Glomerular endothelial cell (primary cell): ENCODE measurements at regions not wholly inside any gene's neighbourhood (a gene's known extent, or its start where the extent isn't known, plus 50 kb on each side); places are given as distances from the start of the nearest gene placed in this dataset.
"Not testable (repeated sequence)": the region's sequence is repeated elsewhere in the genome, so short reads cannot be mapped to it uniquely, and the experiment has no call there.

Experiments
- DNase-seq: peaks from one replicate; pipeline ENCODE4 v3.0.0-alpha.2; 2011; ENCODE audit warnings: low read depth, low spot score; ENCODE audit errors: extremely low read depth

DNA sequence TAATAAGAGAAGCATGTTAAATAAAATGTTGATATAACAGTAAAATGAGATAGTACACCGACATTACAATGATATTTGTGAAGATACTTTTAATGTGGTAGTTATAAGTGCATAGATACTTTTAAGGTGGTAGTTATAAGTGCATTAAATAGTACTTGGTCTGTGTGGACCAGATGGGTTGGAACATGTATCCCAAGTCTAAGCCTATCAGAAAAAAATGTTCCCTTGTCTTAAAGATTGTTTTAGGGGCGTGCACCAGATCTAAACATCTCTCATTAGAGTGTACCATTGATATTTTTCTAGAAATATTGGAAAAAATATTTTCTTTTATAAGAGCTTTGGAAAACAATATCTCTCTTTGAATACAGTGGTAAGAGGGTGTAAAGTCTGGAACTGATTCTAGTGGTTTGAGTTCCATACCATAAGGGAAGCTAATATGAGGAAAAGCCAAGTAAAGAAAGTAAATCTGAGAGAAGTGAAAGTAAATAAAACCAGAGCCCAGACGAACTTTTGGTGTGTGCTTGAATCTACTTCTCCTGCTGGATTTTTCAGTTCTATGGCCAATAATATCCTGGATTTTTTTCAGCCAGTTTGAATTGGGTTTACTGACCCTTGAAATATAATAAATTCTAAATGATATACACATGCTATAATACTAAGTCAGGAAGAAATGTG is 175.3 kb downstream of the MBL2 start:
- no peak for DNase-seq

DNA sequence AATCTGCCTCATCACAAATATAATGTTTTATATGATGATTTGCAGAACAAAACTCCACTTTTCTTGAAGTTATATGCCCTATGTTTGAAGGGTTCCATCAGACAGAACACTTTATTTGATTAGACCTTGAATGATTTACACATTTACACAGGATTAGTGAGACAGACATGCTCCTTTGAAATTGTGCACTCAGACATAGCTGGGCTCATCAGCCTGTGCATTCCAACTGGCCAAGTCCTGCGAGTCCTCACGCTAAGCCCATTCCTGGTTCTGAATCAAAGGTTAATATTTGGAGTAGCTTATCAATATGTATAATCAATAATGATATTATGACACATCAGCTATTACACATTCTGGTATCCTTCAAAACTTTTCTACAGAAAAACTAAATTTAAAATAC is 173.6 kb downstream of the MBL2 start:
- no peak for DNase-seq

GRCh38 chr10:52599551-52600200 is 172.9 kb downstream of the MBL2 start:
- DNase-seq, result no peak

GRCh38 chr10:52604131-52604530 is 168.5 kb downstream of the MBL2 start:
- not testable (repeated sequence) for DNase-seq

- no peak for DNase-seq
Measured at GRCh38 chr10:52609071-52609470, 163.5 kb downstream of the MBL2 start.

DNA sequence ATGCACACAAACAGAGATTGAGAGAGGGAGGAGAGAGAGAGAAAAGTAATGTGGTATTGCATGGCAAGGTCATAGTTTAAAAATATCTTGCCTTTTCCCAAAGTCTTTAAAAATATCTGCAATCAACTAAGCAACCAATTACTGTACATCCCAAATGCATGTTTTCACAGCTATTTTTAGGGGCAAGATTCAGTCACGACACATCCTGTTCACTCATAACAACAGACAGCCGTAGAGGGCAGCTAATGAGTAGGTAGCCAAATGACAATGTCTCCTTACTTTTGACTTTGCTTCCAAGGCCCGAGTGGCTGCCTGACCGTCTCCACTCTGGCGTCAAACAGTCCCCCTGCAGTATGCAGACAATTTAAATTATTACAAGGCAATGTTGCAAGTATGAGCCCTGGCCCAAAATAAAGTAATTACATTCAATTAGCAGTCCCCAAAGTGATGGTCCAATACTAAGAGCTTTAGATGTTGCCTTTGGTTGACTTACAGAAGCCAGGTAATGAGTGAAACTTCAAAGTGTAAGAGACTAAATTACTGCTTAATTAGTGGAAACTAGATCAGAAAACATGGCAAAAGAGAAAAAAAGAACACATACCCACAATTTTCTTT is 162.9 kb downstream of the MBL2 start:
- DNase-seq, result no peak

- no peak for DNase-seq
Measured at GRCh38 chr10:52615331-52615730, 157.3 kb downstream of the MBL2 start.

GRCh38 chr10:52615756-52616394 is 156.7 kb downstream of the MBL2 start:
- no peak for DNase-seq

DNA sequence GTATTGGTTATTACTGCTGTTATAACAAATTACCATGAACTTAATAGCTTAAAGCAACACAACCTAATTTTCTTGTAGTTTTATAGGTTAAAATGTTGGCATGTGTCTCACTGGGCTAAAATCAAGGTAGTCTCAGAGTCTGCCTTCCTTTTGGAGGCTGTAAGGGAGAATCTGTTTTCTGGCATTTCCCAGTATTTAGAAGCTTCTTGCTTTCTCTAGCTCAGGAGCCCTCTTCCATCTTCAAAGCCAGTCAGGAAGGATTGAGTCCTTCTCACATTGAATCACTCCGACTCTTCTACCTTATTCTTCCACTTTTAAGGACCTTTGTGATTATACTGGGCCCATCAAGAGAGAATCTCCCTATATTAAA is 156.2 kb downstream of the MBL2 start:
- DNase-seq, result no peak

- DNase-seq, result no peak
Measured at GRCh38 chr10:52617346-52617745, 155.2 kb downstream of the MBL2 start.

- DNase-seq, result no peak
Measured at GRCh38 chr10:52619052-52619451, 153.5 kb downstream of the MBL2 start.

DNA sequence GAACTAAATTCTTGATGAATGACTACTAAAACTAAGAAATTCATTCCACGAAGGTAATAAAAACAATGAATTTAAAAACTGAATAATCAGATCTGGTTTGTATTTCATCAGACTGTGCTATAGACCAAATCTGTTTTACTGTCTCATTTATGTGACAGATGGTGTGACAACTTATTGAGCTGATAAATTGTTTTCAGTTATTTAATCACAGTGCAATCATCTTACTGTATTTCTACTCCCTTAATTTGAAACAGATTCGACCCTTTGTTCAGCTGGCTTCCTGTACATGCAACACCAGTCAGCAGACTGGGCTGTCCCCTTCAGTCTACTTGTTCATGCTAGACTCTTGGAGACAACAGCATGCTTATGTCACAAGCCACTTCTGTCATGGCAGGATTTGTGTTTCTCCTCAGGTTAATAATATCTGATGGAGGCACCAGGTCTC is 150.9 kb downstream of the MBL2 start:
- no peak for DNase-seq

GRCh38 chr10:52623761-52624160 is 148.8 kb downstream of the MBL2 start:
- DNase-seq, result no peak

DNA sequence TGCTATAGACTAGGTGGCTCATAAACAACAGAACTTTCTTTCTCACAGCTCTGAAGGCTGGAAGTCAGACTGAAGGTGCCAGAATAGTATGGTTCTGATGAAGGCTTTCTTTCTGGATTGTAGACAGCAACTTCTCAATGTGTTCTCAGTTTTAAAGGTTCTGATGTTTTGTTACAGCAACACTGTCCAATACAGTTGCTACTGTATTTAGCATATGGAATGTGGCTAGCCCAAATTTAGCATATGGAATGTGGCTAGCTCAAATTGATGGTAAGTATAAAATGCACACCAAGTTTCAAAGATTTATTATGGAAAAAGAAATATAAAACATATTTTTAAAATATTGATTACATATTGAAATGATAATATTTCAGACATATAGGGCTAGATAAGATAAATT is 145.3 kb downstream of the MBL2 start:
- DNase-seq, result no peak

GRCh38 chr10:52631146-52631545 is 141.4 kb downstream of the MBL2 start:
- DNase-seq, result no peak

GRCh38 chr10:52631648-52632047 is 140.9 kb downstream of the MBL2 start:
- no peak for DNase-seq

- DNase-seq, result no peak
Measured at GRCh38 chr10:52632591-52632990, 140.0 kb downstream of the MBL2 start.

DNA sequence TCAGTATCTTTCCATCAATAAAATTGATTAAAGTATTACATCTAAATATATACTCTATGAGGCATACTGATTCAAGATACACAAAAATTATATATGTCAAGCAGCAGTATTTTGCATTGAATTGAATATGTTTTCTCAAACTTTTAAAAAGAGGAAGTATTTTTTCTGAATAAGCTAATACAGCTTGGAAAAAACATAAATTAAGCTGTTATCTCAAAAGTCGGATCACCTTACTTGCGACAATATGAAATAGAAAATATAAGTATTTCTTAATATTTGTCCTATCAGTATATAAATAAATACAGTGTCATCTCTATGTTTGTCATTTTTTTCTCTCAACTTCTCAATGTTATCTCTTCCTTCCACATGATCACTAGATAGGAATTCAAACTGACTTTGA is 139.3 kb downstream of the MBL2 start:
- DNase-seq, result no peak

- DNase-seq, result no peak
Measured at GRCh38 chr10:52635651-52636050, 136.9 kb downstream of the MBL2 start.

DNA sequence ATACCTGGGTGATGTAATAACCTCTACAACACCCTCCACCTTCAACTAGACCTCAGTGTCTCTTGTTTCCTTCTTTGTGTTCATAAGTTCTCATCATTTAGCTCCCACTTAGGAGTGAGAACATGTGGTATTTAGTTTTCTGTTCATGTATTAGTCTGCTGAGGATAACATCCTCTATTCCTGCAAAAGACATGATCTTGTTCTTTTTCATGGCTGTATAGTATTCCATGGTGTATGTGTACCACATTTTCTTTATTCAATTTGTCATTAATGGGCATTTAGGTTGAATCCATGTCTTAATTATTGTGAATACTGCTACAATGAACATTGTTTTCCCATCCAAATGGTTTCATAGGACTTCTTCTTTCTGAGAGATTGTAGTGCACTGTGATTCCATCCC is 135.7 kb downstream of the MBL2 start:
- DNase-seq, result no peak

DNA sequence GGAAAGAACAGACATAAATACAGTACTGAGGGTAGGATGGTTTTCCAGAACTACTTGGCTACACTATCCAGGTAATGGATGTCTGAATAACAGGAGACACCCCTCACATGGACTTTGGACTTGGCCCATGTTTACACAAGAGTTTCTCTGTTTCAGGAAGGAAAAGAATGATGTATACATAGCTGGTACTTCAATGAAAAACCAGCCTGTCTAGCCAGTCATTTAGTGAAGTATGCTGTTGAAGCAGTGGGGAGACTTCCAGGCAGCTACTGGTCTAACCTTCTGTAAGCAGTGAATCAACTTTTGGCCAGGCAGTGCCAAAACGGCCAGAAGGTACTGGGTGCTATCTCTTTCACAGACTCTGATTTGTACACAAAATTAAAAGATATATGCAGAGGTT is 135.0 kb downstream of the MBL2 start:
- no peak for DNase-seq

GRCh38 chr10:52639652-52640051 is 132.9 kb downstream of the MBL2 start:
- DNase-seq, result no peak
